ENCODE measurements at regions not wholly inside any gene's neighbourhood (a gene's known extent, or its start where the extent isn't known, plus 50 kb on each side); places are given as distances from the start of the nearest gene placed in this dataset.

DNA sequence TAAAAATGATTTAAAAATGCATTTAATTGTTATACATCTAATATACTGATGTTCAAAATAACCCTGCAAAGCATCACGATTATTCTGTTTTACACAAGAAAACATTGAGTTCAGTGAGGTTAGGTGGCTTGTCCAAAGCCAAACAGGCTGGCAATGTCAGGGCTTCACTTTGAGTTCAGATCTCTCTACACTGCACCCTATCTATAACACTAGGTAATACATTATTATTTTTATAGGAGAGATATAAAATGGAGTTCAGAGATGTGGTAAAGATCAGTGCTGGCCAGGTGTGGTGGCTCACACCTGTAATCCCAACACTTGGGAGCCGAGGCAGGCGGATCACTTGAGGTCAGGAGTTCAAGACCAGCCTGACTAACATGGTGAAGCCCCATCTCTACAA is 165.9 kb upstream of the MYO3A start:
- no peak overlapping the region for H3K4me3 ChIP-seq
- H3K4me1 ChIP-seq, result no peaks in the 10 kb centered on the region
- H3K9me3 ChIP-seq, result no peaks in the 10 kb centered on the region
- ATAC-seq, result no peak
- 79 to 90% methylated on average over 3 of the region's 3 CpGs for WGBS, 2 donors
- H3K27me3 ChIP-seq, result peaks cover 0 to 33% (median 27%) of the 10 kb centered on the region in 7 donors
- no peak overlapping the region for H3K27ac ChIP-seq
- H3K36me3 ChIP-seq, result no peaks in the 10 kb centered on the region
- intact Hi-C loops (cut with DNase I), result no loop called here
- DNase-seq, result no peak
- TF ChIP-seq, protein P1, sequence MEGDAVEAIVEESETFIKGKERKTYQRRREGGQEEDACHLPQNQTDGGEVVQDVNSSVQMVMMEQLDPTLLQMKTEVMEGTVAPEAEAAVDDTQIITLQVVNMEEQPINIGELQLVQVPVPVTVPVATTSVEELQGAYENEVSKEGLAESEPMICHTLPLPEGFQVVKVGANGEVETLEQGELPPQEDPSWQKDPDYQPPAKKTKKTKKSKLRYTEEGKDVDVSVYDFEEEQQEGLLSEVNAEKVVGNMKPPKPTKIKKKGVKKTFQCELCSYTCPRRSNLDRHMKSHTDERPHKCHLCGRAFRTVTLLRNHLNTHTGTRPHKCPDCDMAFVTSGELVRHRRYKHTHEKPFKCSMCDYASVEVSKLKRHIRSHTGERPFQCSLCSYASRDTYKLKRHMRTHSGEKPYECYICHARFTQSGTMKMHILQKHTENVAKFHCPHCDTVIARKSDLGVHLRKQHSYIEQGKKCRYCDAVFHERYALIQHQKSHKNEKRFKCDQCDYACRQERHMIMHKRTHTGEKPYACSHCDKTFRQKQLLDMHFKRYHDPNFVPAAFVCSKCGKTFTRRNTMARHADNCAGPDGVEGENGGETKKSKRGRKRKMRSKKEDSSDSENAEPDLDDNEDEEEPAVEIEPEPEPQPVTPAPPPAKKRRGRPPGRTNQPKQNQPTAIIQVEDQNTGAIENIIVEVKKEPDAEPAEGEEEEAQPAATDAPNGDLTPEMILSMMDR (IDR thresholded peaks at IDR 0.05), result no peak

DNA sequence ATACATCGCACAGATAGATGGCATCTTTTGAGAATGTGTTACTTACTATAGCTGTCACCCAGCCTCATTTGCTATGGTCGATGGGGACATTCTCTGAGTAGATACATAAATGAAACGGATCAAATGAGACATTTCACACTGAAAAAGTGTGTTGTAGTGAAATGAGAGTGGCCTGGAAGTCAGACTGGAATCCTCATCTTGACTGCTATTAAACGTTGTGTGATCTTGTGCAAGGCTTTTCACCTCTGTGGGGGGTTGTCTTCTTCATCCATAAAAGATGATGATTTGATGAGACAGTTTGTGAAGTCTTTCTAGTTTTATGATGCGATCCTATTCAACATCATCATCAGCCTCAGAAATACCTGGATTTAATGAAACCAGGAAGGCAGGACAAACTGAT is 155.4 kb upstream of the MYO3A start:
- DNase-seq, result no peak
- Histone ChIP-seq H3K27ac (no peak overlapping the region), H3K36me3 (no peaks in the 10 kb centered on the region), H3K4me3 (no peak overlapping the region), H3K27me3 (no peaks in the 10 kb centered on the region), H3K9me3 (peaks cover 0 to 9% (median 0%) of the 10 kb centered on the region in 11 donors), H3K4me1 (no peaks in the 10 kb centered on the region)
- TF ChIP-seq, protein P1 (IDR thresholded peaks at IDR 0.05), result no peak
- ATAC-seq, result no peak
- intact Hi-C loops (cut with DNase I), result no loop called here
- 77 to 78% methylated on average over 5 of the region's 5 CpGs for WGBS, 2 donors

DNA sequence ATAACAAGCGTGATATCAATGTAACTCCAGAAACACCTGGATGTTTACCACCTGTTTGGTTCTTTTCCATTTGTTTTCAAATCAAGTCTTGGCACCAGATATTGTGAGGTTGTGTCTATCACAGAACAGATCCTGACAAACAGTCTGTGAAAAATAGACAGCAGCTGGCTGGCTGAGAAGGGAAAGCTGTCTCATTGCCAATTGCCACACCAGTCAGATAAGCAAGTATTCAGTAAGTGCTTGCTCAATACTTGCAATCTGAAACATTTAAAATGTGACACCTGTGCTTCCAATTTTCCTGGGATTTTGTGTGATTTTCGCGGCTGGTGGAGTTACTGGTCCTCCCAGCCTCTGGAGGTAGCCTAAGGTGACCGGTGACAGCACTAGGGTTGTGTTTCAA is 147.9 kb upstream of the MYO3A start:
- intact Hi-C loops (cut with DNase I), result no loop called here
- TF ChIP-seq, protein P1 (IDR thresholded peaks at IDR 0.05), result no peak

DNA sequence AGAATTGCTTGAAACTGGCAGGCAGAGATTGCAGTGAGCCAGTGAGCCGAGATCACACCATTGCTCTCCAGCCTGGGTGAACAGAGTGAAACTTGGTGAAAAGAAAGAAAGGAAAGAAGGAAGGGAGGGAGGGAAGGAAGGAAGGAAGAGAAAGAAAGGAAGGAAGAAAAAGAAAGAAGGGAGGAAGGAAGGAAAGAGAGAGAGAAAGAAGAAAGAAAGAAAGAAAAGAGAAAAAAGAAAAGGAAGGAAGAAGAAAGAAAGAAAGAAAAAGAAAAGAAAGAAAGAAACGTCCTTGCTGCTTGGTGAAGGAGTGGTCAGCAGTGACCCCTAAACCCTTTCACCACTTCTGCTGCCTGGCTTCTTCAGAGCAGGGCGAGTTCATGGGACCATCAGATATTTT is 147.1 kb upstream of the MYO3A start:
- no peak for ATAC-seq
- Histone ChIP-seq H3K36me3 (no peaks in the 10 kb centered on the region), H3K4me1 (no peaks in the 10 kb centered on the region), H3K27ac (no peak overlapping the region), H3K9me3 (no peaks in the 10 kb centered on the region), H3K4me3 (no peak overlapping the region), H3K27me3 (peaks cover 0 to 10% (median 0%) of the 10 kb centered on the region in 7 donors)
- DNase-seq, result no peak
- TF ChIP-seq, protein P1 (IDR thresholded peaks at IDR 0.05), result no peak
- intact Hi-C loops (cut with DNase I), result no loop called here
- WGBS, 2 donors, result 54 to 59% methylated on average over 3 of the region's 3 CpGs

More for the DNA sequence above, 147.9 kb upstream of the MYO3A start:
- ATAC-seq (no peak), DNase-seq (no peak)
- Histone ChIP-seq H3K4me1 (no peaks in the 10 kb centered on the region), H3K4me3 (no peak overlapping the region), H3K27me3 (peaks cover 0 to 10% (median 0%) of the 10 kb centered on the region in 7 donors), H3K27ac (no peak overlapping the region), H3K36me3 (no peaks in the 10 kb centered on the region), H3K9me3 (no peaks in the 10 kb centered on the region)
- 68 to 69% methylated on average over 4 of the region's 4 CpGs for WGBS, 2 donors

All from heart right ventricle (tissue), 16 donors.